ENCODE measurements at regions not wholly inside any gene's neighbourhood (a gene's known extent, or its start where the extent isn't known, plus 50 kb on each side); places are given as distances from the start of the nearest gene placed in this dataset.
"Not testable (repeated sequence)": the region's sequence is repeated elsewhere in the genome, so short reads cannot be mapped to it uniquely, and the experiment has no call there.

DNA sequence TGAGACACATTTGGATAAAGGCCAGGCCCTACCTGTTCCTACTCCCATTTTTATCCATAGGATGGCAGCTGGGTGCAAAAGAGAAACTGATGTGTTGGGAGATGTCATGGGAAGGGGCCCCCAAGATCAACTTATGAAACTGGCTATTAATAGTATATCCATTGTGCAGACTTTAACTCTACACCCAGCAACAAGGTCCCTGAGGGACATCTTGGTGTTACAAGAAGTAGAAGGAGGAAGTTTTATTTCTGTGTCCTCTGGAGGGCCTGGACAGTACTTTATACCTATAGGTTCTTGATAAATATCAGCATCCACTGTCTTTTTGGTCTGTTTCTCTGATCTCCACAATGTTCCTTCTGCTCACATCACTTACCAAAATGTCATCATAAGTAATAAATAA is 84.6 kb downstream of the BTG1 start:
- DNase-seq (ENCODE audit: low read depth) = no peak

DNA sequence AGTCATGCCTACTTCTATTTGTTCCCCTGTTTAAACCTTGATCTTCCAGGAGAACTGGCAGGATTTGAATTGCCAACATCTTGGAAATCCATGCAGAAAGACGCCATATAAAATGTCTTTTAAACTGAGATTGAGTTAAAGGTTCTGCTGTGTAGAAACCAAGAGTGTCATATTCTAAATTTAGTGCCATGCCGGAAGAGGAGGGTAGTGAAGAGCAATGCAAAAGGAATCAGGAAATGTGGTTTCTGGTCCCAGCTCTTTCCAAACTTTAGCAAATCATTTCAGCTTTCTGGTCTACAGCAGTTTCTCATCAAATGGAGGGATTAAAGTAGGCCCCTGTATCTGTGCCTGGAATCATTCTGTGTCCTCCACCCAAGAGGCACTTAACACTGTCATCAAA is 85.7 kb downstream of the BTG1 start:
- peak; percentile 83 for DNase-seq (ENCODE audit: low read depth)

DNA sequence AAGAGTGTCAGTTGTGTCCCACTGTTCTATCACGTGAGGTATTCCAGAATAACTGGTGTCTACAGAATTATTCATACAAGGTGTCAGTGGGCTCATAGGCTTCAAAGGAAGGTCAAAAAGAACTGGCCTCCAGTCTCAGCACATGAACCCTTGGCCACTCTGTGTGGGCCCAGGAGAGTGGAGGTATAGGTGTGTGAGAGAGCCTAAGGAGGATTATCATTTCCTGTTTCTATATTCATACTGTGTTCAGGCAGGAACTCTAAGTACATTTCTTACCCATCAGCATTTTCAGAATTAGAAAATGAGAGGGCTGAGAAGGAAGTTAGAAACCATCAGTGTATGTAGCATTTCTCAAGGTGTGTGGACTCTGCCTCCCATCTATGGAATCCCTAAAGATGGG is 87.0 kb downstream of the BTG1 start:
- no peak for DNase-seq (ENCODE audit: low read depth)

DNA sequence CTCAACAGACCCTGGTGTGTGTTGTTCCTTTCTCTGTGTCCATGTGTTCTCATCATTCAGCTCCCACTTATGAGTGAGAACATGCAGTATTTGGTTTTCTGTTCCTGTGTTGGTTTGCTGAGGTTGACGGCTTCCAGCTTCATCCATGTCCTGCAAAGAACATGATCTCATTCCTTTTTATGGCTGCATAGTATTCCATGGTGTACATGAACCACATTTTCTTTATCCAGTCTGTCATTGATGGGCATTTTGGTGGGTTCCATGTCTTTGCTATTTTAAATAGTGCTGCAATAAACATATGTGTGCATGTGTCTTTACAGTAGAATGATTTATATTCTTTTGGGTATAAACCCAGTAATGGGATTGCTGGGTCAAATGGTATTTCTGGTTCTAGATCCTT is 88.9 kb downstream of the BTG1 start:
- not testable (repeated sequence) for DNase-seq (ENCODE audit: low read depth)

DNA sequence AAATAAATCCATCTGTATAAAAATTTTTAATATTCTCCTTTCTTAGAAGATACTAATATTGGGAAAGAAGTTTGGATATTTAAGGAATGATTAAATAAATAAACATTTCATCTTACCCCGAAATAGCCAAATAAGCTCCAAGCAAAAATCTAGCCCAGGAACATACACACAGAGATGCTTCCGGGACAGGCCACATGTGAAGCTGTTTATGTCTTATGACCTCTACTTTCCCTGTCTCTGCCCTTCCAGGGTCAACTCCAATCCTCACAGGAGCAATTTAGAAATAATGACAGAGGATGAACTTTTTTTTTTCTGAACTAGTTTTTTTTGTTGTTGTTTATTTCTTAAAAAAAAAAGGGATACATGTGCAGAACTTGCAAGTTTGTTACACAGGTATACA is 89.4 kb downstream of the BTG1 start:
- no peak for DNase-seq (ENCODE audit: low read depth)

DNA sequence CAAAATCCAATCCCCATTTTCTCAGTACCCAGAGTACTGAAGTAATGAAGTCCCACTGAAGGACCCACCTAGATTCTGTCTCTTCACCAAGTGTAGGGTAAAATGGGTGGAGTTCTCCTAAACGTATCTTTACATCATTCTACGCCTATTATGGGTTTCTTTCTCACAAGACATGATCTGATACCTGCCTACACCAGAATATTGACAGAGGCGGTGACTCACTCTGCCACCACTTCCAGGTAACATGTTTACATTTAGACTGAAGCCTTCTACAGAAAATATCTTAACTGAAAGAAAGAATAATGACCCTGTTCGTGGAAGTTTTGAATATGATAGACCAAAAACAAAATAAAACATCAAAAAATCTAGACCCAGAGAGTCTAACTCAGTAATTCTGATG is 89.8 kb downstream of the BTG1 start:
- DNase-seq (ENCODE audit: low read depth) = no peak

DNA sequence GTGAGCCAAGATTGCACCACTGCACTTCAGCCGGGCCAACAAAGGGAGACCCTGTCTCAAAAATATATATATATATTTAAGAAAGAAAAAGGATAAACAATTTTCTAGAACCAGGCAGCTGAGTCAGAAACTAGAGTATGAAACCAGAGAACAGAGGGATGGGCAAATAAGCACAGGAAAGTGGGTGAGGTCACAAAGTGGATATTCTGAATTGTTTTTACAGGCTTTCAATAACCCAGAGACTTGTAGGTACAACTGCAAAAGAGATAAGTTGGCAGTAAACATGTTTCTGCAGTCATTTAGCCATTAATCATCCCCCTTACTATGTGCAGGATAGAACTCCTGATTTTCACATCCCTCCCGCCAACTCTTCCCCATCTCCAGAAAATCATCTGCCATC is 94.2 kb downstream of the BTG1 start:
- no peak for DNase-seq (ENCODE audit: low read depth)

DNA sequence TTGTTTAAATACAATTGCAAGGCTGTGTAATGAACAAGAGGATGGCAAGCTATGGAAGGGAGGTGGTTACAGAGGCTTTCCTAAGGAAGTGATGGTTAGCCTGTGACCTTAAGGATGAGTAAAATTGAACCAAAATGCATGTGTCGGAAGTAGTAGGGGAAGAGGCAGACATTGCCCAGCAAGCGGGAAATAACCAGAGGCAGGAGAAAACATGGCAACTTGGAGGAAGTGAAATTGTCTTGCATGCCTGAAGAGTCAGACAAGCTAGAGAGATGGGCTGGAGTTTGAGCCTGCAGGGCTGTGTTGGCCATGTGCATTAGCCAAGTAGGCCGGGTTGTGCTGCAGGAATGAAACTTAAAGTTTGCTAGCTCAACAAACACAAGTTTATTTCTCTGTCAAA is 96.2 kb downstream of the BTG1 start:
- DNase-seq (ENCODE audit: low read depth) = no peak

DNA sequence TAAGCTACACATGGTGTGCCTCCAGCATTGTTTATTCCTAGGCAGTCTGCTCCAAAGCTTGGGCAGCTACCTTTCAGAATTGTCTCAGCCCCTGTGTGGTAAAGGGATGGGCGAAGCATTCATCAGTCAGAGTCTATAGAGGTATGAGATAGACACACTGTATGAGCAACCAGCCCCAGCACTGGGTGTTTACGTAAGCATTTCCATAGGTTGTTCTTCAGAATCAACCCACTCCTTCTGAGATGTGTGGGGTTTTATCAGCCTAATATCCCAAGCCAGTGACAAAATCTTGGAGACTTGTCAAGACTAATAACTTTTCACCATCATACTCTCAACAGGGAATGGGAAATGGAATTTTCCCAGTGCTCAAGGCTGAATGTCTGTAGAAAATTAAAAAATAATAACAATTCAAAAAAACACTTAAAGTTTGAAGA is 98.2 kb downstream of the BTG1 start:
- DNase-seq (ENCODE audit: low read depth) = no peak

DNA sequence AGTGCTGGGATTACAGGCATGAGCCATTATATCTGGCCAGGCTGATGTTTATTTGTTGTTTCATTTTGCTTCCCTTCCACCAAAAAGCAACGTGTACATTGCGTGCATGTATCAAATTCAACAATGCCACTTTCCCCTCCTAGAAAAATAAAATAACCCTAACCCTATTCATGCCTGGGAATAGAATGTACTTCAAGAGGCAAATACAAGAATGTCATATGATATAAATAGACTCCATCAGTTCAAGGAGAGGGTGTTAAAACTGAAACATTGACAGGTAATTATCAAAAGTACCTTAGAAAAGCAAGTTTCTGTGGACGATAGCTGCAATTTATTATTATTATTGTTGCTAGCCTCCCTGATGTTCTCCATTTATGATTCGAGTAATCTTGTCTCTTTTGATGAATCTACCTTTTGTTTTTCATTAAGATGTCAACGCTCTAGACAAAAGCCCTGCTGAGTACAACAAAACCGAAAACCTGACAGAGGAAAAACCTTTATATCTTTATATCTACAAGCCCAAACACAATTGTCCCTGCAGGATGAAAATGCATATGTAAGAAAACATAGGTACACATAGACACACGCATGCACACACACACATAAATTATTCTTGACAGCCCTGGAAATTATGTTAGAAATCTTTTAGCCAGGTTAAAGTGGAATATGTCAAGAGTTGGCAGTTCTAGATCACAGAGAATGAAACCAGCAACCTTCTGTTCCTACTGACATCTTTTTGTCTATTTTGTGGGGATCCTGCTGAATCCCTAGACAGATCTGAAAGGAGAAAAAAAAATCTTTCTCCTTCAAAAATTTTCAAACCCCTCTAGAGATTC is 98.9 kb downstream of the BTG1 start:
- DNase-seq (ENCODE audit: low read depth) = no peak

DNA sequence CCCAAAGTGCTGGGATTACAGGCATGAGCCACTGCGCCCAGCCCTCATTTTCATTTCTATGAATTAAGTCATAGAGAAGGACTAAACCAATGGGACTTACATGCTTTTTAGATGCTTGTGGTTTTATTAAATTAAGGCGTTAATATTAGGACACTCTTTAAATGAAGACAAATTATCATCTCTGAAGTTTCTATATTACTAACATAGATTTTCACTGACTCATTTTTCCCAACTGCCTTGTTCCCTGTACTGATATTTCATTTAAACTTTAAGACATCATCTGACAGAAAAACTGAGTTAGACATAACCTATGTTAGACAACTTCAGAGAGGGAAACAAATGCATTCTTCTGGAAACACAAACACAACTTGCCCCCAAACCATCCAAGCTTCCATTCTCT is 99.8 kb downstream of the BTG1 start:
- no peak for DNase-seq (ENCODE audit: low read depth)

DNA sequence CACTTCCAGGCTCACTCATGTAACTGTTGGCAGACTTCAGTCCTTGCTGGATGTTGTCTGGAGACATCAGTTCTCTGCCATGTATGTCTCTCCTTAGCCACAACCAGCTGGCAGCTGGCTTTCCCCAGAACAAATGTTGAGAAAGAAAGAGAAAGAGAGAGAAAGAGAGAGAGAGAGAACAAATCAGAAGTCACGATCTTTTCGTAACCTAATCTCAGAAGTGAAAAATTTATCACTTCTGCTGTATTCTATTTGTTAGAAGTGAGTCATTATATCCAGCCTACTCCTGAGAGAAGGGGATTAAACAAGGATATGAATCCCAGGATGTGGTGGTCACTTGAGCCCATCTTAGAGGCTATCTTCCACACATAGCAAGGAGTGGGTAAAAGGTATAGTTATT is 101.2 kb downstream of the BTG1 start:
- peak; percentile 32 for DNase-seq (ENCODE audit: low read depth)

DNA sequence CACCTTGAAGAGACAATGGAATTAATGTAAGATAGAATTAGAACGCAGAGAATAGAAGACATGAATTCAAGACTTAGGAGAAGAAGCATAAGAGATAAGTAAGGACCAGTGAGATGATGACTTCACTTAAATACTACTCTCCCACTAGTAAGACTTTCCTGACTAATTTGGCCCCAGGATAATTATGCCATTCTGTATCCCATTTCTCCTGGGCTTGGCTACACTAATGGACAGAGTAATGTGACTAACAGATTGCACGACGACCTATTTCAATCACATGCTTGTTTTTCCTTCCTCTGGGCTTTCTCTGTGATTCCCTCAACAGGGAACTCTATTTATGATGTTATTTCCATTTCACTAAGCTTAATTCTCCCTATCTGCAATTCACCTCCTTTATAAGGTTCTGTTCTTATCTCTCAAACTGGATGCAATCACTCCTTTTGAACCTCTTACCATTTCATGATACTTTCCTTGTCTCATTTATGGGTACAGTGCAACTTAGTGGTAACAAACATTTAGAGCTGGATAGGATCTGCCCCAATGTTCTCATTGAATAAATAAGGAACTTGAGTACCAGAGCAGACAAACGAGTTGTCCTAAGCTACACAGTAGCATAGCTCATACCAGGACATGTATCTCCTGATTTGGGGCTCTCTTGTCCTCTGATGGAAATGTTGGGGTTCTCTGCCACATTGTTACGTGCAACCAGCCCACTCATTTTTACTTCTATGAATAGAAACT is 102.7 kb downstream of the BTG1 start:
- DNase-seq (ENCODE audit: low read depth) = peak; percentile 72

DNA sequence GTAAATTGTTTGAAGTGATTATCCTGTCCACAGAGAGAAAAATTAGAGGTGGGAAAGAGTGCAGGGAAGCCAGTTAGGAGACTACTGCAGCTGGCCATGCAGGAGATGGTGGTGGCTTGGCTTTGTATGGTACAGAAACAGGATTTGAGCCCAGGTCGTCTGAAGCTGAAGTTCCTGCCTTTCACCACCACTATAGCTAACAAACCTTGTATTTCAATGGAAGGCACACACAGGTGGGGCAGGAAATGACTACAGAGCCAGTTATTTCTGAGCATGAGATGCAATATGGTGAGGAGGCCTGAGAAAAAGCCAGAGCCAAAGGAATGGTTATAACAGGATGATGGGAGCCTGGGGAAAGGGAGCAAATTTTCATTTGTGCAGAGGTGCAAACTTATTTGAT is 103.9 kb downstream of the BTG1 start:
- DNase-seq (ENCODE audit: low read depth) = peak; percentile 66

DNA sequence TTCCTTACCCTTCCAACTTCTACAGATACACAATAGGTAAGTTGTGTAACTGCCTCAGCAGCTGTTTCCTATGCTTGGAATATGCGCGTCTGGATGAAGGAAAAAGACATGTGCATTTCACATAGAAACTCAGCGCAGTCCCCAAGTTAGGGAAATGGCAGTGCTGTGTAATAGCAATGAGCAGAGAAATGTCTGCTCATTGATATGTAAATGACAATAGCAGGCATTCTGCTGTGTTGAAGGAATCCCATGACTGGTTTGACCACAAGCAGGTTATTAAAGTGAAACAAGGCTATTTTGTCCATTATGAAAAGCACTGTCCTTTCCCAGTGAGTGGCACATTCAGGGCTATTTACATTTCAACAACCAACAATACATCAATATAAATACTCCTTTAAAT is 106.6 kb downstream of the BTG1 start:
- peak; percentile 20 for DNase-seq (ENCODE audit: low read depth)

DNA sequence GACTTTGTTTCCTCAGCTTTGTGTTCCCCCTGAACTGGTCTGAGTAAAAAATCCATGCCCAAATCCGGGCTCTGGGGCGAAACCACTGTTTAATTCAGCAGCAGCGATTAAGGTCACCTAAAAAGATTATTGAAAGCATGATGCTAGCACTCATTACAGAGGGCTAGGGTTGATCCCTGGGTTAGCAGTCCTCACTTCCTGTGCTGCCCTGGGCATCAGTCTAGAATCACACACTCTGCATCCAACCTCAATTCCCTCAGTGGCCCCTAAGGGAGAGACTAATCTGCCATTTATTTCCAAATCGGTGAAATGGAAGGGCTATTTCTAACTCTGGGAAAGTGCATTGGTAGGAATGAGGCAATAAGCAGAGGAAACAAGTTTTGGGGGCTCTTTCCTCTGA is 107.2 kb downstream of the BTG1 start:
- DNase-seq (ENCODE audit: low read depth) = no peak

DNA sequence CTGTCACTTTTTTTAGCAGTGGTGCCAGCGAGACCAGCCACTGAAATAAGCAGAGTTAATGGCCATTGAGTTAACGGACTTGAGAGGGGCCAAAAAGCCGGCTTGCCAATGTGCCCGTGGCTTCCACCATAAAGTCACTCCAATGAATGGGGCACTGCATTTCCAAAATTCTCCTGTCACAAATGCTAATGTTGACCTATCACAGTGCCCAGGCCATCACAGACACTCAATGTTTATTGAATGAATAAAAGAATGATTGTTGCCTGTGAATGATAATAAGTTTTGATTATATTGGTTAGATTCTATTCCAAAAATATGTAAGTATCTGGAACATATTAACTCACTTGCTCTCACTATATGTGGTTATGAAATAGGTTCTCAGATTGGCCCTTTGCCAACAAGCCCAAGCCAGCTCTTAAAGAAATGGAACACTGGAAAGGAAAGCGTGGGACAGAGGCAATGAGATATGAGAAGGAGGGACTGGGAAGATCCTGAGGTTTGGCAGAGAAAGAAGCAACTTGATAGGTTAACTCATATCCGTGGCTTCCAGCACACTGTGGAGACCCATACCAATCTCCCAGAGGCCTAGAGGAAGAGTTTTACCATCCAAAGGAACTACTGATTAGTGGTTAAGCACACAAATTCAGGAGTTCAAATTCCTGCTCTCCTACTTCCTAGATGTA is 108.7 kb downstream of the BTG1 start:
- DNase-seq (ENCODE audit: low read depth) = no peak

DNA sequence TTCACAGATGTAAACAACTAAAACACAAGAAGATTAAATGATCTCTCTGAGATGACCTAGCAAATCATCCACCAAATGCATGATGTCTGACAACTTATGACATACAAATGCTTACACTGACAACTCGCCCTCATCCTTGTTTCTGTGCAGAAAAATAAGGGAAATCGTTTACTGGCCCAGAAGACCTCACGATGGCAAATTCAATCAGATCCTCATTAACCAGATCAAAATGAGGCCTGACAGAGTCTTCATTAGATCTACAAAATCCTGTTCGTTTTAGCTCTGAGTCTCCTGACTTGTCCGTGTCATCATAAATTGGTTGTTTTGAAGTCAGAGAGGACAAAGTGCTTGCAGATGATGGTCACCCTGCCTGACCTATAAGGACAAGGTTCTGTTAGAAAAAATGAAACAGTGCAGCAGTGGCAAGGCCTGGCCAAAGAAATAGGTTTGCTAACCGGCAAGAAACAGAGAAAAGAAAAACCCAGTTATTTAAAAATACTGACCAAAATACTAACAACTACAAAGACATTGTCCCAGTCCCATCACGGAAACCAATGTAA is 109.5 kb downstream of the BTG1 start:
- no peak for DNase-seq (ENCODE audit: low read depth)

DNA sequence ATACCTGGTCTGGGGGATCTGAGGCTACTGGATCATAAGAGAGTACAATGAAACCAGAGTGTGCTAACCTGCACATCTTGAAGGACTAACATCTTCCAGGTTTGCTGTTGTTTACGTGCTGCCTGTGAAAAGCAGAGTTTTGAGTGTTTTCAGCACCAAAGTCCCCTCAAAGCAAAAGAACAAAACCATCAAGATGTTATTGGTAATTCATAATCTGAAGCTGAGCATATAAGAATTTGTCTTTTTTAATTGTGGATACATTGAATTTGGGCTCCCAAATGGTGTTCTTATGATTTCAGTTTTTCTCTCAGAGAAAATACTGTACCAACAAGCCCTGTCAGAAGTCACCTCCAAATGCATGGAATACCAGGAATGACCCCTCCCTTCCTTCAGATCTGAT is 110.2 kb downstream of the BTG1 start:
- no peak for DNase-seq (ENCODE audit: low read depth)

DNA sequence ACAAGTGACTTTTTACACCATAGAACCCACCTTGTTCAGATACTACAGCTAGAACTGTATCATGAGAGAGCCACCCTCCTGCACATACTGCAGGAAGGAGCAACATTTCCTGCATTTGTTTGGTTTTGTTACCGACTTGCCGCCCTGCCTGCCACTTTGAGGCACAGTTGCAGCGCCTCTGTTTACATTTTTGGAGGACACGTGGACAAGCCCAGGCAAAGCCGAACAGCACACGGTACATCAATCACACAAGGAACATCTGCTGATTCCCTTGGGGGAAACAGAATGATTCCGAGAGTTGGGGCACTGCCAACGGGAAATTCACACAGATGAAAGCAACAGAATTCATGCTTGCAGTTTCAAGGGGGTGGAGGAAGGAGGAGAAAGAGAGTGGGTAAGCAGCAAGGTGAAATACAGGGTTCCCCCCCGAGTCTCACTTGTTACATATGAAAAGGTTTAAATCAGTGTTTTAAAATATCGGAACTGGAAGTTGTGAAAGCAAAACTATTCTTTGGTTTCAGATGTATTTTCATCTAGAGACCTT is 110.7 kb downstream of the BTG1 start:
- DNase-seq (ENCODE audit: low read depth) = peak; percentile 80

DNA sequence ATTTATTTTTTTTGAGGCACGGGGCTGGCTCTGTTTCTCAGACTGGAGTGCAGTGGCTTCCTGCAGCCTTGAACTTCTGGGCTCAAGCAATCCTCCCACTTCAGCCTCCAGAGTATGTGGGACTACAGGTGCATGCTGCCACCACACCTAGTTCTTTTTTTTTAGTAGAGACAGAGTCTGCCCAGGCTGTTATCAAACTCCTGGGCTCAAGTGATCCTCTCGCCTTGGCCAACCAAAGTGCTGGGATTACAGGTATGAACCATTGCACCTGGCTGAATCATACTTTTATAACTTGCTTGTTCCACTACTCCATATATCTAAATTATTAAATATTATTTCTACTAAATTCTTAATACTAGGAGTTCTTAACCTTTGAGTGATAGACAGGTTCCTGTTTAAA is 111.6 kb downstream of the BTG1 start:
- no peak for DNase-seq (ENCODE audit: low read depth)

DNA sequence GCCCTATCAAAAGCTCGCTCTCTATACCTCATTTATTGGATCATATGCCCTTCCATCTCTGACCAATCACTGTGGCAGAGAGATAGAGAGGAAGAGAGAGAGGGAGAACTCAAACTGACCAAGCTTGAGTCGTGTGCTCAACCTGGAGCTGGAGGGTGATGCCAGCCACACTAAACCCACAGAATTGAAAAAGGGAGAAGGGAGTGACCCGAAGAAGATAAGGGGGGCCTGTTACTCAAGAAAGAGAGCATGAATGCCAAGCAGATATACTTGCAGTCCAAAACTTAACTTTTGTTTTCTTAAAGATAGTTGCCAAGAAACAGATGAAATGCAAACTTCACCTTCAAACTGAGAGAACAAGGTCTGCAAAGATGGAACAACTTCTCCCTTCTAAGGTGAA is 112.7 kb downstream of the BTG1 start:
- DNase-seq (ENCODE audit: low read depth) = no peak
